Trophoblast cell (in vitro differentiated cells and primary cell): ENCODE measurements at regions not wholly inside any gene's neighbourhood (a gene's known extent, or its start where the extent isn't known, plus 50 kb on each side); places are given as distances from the start of the nearest gene placed in this dataset.

ENCODE experiments used
- DNase-seq, 2 donors: peaks; one replicate each; pipeline ENCODE4 v3.0.0-alpha.2; 2016
- H2AFZ ChIP-seq: 2 replicates; pipeline ENCODE4 v1.6.1; 2013; ENCODE audit warnings: low read length, moderate library complexity, mild to moderate bottlenecking; ENCODE audit not compliant: insufficient read depth, poor library complexity
- H2AK5ac ChIP-seq: 2 replicates; pipeline ENCODE4 v1.6.1; 2013; ENCODE audit warnings: mild to moderate bottlenecking, low read length
- H2BK120ac ChIP-seq: 2 replicates; pipeline ENCODE4 v1.6.1; 2013; ENCODE audit warnings: low read length, mild to moderate bottlenecking, moderate library complexity; ENCODE audit not compliant: insufficient read depth, poor library complexity
- H2BK12ac ChIP-seq: 2 replicates; pipeline ENCODE4 v1.6.1; 2013; ENCODE audit warnings: mild to moderate bottlenecking, low read length, moderate library complexity
- H2BK5ac ChIP-seq: 2 replicates; pipeline ENCODE4 v1.6.1; 2013; ENCODE audit warnings: low read length, low read depth, moderate library complexity, mild to moderate bottlenecking; ENCODE audit not compliant: poor library complexity
- H3K14ac ChIP-seq: 2 replicates; pipeline ENCODE4 v1.6.1; 2013; ENCODE audit warnings: mild to moderate bottlenecking, low read length
- H3K18ac ChIP-seq: 2 replicates; pipeline ENCODE4 v1.6.1; 2013; ENCODE audit warnings: mild to moderate bottlenecking, low read length
- H3K23ac ChIP-seq: 2 replicates; pipeline ENCODE4 v1.6.1; 2013; ENCODE audit warnings: low read length
- H3K27ac ChIP-seq: 2 replicates; pipeline ENCODE4 v1.5.1; 2013; ENCODE audit warnings: low read depth, mild to moderate bottlenecking, inconsistent platforms, low read length, moderate library complexity
- H3K27me3 ChIP-seq: 2 replicates; pipeline ENCODE4 v1.6.1; 2013; ENCODE audit warnings: inconsistent platforms, mild to moderate bottlenecking, low read length, moderate library complexity; ENCODE audit not compliant: insufficient read depth
- H3K36me3 ChIP-seq, 2 experiments: 1 replicate in 1 of 2; 2 replicates in 1 of 2; pipeline ENCODE4 v1.6.1; 2013; ENCODE audit warnings: low read length in 2 of 2, mild to moderate bottlenecking in 2 of 2, moderate library complexity in 1 of 2; ENCODE audit not compliant: insufficient read depth in 2 of 2, control insufficient read depth in 1 of 2
- H3K4ac ChIP-seq: 2 replicates; pipeline ENCODE4 v1.6.1; 2013; ENCODE audit warnings: low read depth, mild to moderate bottlenecking, low read length, moderate library complexity
- H3K4me1 ChIP-seq, 2 experiments: 1 replicate in 1 of 2; 2 replicates in 1 of 2; pipeline ENCODE4 v1.6.1; 2013; ENCODE audit warnings: low read length in 2 of 2, mild to moderate bottlenecking in 2 of 2, moderate library complexity in 1 of 2; ENCODE audit not compliant: insufficient read depth in 2 of 2, control insufficient read depth in 1 of 2
- H3K4me2 ChIP-seq: 2 replicates; pipeline ENCODE4 v1.6.1; 2013; ENCODE audit warnings: inconsistent platforms, mild to moderate bottlenecking, low read length, moderate library complexity
- H3K4me3 ChIP-seq: 2 replicates; pipeline ENCODE4 v1.5.1; 2013; ENCODE audit warnings: mild to moderate bottlenecking, low read depth, low read length, inconsistent platforms
- H3K79me1 ChIP-seq: one replicate; pipeline ENCODE4 v1.6.1; 2013; ENCODE audit warnings: low read length
- H3K79me2 ChIP-seq: 2 replicates; pipeline ENCODE4 v1.6.1; 2013; ENCODE audit warnings: low read length, mild to moderate bottlenecking; ENCODE audit not compliant: control insufficient read depth, insufficient read depth, poor library complexity
- H3K9ac ChIP-seq: 2 replicates; pipeline ENCODE4 v1.6.1; 2013; ENCODE audit warnings: mild to moderate bottlenecking, low read length
- H3K9me3 ChIP-seq: 2 replicates; pipeline ENCODE4 v1.6.1; 2013; ENCODE audit warnings: low read depth, mild to moderate bottlenecking, control low read depth, inconsistent platforms, low read length; ENCODE audit not compliant: insufficient read depth
- H4K12ac ChIP-seq: 2 replicates; pipeline ENCODE4 v1.6.1; 2013; ENCODE audit warnings: low read depth, mild to moderate bottlenecking, low read length, moderate library complexity
- H4K8ac ChIP-seq: 2 replicates; pipeline ENCODE4 v1.6.1; 2013; ENCODE audit warnings: low read depth, mild to moderate bottlenecking, low read length, moderate library complexity
- H4K91ac ChIP-seq: one replicate; pipeline ENCODE4 v1.6.1; 2013; ENCODE audit warnings: low read depth, mild to moderate bottlenecking, low read length, moderate library complexity
- WGBS: extraction: QIAGEN DNeasy Blood & Tissue Kit; methylation state at CpG from one replicate; pipeline ENCODE4 v1.1.7; 2013; ENCODE audit warnings: missing lambda C conversion rate; ENCODE audit not compliant: insufficient read length, insufficient coverage; ENCODE audit errors: extremely low coverage; 5-methylcytosine and 5-hydroxymethylcytosine counted together

DNA sequence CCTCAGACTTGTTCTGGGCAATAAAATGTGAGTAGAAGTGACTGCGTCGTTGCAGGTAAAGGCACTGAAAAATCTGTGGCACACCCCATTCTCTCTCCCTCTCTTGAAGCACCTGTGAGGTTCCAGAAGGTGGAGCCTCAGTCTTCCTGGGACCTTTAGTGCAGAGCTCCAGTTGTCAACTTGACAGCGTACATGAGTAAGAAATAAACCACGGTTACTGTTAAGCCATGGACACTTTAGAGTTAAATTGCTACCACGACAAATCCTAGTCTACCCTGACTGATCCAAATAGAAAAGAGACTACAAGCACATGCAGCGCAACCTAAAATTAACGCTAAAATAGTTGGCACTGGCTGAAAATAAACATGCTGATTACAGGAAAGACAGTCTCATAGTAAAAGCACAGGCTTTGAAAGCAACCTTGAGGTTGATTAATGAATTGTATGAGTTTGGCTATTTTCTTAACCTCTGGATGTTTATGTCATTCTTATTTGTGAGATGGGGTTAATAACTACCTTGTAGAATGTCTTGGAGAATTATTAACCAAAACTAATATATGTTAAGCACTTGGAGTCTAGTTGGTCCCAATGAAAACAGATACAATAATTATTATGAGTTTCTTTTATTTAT is 93.0 kb upstream of the PLPPR4 start:
- no CpG with 5 or more reads among the region's 7 CpGs for WGBS

DNA sequence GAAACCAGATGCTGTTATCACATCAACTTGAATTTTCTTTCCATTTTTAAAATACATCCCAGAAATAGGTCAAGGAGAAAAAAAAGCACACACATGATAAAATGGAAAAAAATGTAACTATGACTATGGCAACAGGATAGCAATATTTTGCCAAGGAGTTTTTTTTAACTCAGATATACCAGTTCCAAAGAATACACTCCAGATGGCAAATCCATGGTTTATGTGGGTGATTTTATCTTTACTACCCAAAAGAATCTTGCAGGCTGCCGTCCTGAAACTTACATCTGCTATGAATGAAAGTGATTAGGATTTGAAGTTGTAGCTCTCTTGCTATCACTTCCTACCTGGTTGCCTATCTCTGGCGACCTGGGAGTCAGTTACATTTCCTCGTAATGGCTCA is 91.0 kb upstream of the PLPPR4 start:
- Histone ChIP-seq H3K4me1 (no peaks in the 10 kb centered on the region), H3K18ac (no peak overlapping the region), H3K4me2 (no peak overlapping the region), H4K12ac (no peak overlapping the region), H3K4me3 (no peak overlapping the region), H3K23ac (no peak overlapping the region), H3K79me2 (no peaks in the 10 kb centered on the region), H3K36me3 (no peaks in the 10 kb centered on the region), H3K27me3 (no peaks in the 10 kb centered on the region), H2BK5ac (no peak overlapping the region), H2AFZ (no peak overlapping the region), H3K9me3 (no peaks in the 10 kb centered on the region), H4K8ac (no peak overlapping the region), H4K91ac (no peak overlapping the region), H3K4ac (no peak overlapping the region), H3K79me1 (no peaks in the 10 kb centered on the region), H2BK12ac (no peak overlapping the region), H2BK120ac (no peak overlapping the region), H3K9ac (no peak overlapping the region), H3K14ac (no peak overlapping the region), H3K27ac (no peak overlapping the region), H2AK5ac (no peak overlapping the region)
- no CpG with 5 or more reads among the region's 3 CpGs for WGBS
- DNase-seq = peak; percentile 22 to 55

More for the DNA sequence above, 93.0 kb upstream of the PLPPR4 start:
- Histone ChIP-seq H4K91ac (no peak overlapping the region), H3K4me2 (no peak overlapping the region), H2BK5ac (no peak overlapping the region), H4K8ac (no peak overlapping the region), H3K9me3 (no peaks in the 10 kb centered on the region), H3K18ac (no peak overlapping the region), H3K4me1 (no peaks in the 10 kb centered on the region), H3K9ac (no peak overlapping the region), H3K4me3 (no peak overlapping the region), H3K27ac (no peak overlapping the region), H2AFZ (no peak overlapping the region), H4K12ac (no peak overlapping the region), H2AK5ac (no peak overlapping the region), H3K36me3 (no peaks in the 10 kb centered on the region), H3K4ac (no peak overlapping the region), H3K79me1 (no peaks in the 10 kb centered on the region), H2BK12ac (no peak overlapping the region), H2BK120ac (no peak overlapping the region), H3K23ac (no peak overlapping the region), H3K79me2 (no peaks in the 10 kb centered on the region), H3K27me3 (no peaks in the 10 kb centered on the region), H3K14ac (no peak overlapping the region)
- no peak for DNase-seq

DNA sequence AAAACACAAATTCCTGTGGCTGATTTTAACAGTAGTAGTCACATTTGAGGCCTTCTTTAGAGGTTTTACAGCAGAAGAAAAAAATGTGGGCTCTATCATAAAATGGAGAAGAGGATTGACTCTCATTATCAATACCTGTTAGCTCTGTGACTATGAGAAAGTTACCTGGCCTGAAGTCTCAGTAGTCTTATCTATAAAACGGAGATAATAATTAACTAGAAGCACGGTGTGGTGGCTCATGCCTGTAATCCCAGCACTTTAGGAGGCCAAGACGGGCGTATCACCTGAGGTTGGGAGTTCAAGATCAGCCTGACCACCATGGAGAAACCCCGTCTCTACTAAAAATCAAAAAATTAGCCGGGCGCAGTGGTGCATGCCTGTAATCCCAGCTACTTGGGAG is 90.4 kb upstream of the PLPPR4 start:
- Histone ChIP-seq H3K27ac (no peak overlapping the region), H4K12ac (no peak overlapping the region), H4K91ac (no peak overlapping the region), H2BK12ac (no peak overlapping the region), H3K4me2 (no peak overlapping the region), H4K8ac (no peak overlapping the region), H2AFZ (no peak overlapping the region), H2BK120ac (no peak overlapping the region), H3K79me1 (no peaks in the 10 kb centered on the region), H3K14ac (no peak overlapping the region), H3K36me3 (no peaks in the 10 kb centered on the region), H3K27me3 (no peaks in the 10 kb centered on the region), H3K9ac (no peak overlapping the region), H3K18ac (no peak overlapping the region), H2BK5ac (no peak overlapping the region), H3K9me3 (no peaks in the 10 kb centered on the region), H3K23ac (no peak overlapping the region), H3K4me3 (no peak overlapping the region), H3K4me1 (no peaks in the 10 kb centered on the region), H3K79me2 (no peaks in the 10 kb centered on the region), H3K4ac (no peak overlapping the region), H2AK5ac (no peak overlapping the region)
- WGBS = no CpG with 5 or more reads among the region's 7 CpGs
- no peak for DNase-seq

DNA sequence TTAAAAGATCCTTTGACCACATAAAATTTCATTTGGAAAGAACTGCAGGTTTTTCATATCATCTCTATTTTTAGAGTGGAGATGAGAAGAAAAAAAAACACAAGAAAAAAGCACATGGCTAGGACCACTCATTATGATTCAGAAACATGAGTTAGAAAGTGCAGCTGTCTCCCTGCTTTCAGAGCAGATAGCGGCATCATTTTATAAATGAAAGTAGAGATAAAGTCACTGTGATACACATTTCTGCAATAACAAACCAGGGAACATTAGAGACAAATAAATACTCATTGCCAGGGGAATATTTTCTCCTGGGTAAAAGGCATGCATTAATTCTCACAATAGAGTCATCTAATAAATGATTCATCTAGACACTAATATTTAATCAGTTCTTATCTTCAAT is 87.5 kb upstream of the PLPPR4 start:
- DNase-seq = no peak
- Histone ChIP-seq H3K18ac (no peak overlapping the region), H3K4ac (no peak overlapping the region), H3K23ac (no peak overlapping the region), H3K27me3 (no peaks in the 10 kb centered on the region), H2BK120ac (no peak overlapping the region), H3K79me2 (no peaks in the 10 kb centered on the region), H3K9ac (no peak overlapping the region), H2AFZ (no peak overlapping the region), H4K91ac (no peak overlapping the region), H3K79me1 (no peaks in the 10 kb centered on the region), H3K36me3 (no peaks in the 10 kb centered on the region), H3K4me1 (no peaks in the 10 kb centered on the region), H3K9me3 (no peaks in the 10 kb centered on the region), H3K4me2 (no peak overlapping the region), H3K14ac (no peak overlapping the region), H2AK5ac (no peak overlapping the region), H2BK12ac (no peak overlapping the region), H3K4me3 (no peak overlapping the region), H2BK5ac (no peak overlapping the region), H4K8ac (no peak overlapping the region), H3K27ac (no peak overlapping the region), H4K12ac (no peak overlapping the region)
- WGBS = no CpG with 5 or more reads among the region's 1 CpG
